GM10266 (cell line): ENCODE measurements at regions not wholly inside any gene's neighbourhood (a gene's known extent, or its start where the extent isn't known, plus 50 kb on each side); places are given as distances from the start of the nearest gene placed in this dataset.

Source experiments
- DNase-seq: peaks from one replicate; pipeline ENCODE4 v3.0.0; 2012; ENCODE audit errors: extremely low spot score
- CTCF ChIP-seq: IDR thresholded peaks from 2 replicates; pipeline ENCODE4 v1.5.1; 2012; ENCODE audit warnings: mild to moderate bottlenecking, low read depth; ENCODE audit not compliant: control insufficient read depth, insufficient read depth; ENCODE audit errors: missing control alignments

DNA sequence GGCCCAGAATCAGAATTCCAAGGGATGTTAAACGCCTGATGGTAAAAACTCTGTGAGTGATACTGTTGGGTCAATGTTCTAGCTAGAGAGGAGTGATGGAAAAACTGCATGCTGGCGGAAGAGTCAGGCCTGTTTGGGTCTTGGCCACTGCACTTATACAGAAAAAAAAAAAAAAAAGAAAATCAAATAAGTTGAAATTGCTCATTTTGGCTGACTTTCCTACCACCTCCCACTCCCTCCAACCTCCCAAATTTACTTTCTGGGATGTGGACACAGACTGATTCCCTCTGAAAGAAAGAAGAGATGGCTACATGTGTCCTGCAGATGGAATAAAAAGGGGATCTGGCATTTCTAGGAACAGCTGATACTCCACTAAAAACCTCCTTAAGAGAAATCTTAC, 234.1 kb upstream of the GIMD1 start:
- no peak for DNase-seq
- no peak for TF ChIP-seq CTCF

GRCh38 chr4:106601519-106601918, 232.9 kb upstream of the GIMD1 start:
- no peak for DNase-seq
- no peak for TF ChIP-seq CTCF

GRCh38 chr4:106595906-106596305, 227.3 kb upstream of the GIMD1 start:
- no peak for DNase-seq
- TF ChIP-seq CTCF, result no peak

DNA sequence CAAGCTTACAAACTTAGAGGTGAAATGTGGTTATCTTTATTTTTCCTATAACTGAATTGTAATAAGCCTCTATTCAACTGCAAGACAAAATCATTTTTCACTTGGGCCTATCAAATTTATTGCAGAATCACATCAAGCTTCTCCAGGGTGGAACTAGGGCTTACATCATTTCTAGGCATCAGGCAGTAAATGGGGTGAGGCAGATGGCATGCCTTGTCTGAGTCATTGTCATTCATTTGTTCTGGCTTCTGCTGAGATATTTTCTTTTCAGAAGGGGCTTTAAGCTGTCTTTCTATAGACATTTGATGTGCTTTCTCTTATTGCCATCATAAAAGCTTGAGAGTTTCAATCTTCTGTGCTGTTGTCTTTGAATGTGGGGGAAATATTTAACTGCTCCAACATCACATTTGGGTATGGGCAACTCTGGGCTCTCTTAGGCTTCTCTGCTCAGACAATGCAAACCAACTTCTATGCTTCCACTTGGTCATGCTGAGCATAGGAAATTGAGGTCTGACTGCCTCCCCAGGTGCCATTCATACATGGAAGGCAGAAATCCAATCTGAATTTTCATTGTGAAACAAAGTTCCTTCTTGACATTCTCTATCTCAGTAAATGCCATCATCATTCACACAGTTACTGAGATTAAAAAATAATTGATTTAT, 225.8 kb upstream of the GIMD1 start:
- no peak for TF ChIP-seq CTCF
- DNase-seq, result no peak

DNA sequence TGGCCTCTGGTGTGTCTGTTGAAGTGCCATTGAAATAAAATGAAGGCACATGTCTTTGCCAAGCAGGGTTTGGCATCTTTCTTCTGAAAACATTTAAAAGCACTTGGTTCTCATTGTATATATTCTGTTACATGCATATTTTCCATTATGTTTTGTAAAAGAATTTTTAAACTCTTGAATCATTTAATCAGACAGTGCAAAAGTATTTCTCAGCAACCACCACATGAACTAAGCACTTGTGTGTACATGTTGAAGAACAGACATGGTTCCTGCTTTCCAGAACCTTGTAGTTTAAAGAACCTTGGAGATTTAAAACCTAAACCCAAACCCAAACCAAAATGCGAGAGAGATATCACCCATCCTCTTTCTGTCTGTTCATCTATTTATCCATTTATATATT, 220.3 kb upstream of the GIMD1 start:
- no peak for DNase-seq
- TF ChIP-seq CTCF, result no peak

DNA sequence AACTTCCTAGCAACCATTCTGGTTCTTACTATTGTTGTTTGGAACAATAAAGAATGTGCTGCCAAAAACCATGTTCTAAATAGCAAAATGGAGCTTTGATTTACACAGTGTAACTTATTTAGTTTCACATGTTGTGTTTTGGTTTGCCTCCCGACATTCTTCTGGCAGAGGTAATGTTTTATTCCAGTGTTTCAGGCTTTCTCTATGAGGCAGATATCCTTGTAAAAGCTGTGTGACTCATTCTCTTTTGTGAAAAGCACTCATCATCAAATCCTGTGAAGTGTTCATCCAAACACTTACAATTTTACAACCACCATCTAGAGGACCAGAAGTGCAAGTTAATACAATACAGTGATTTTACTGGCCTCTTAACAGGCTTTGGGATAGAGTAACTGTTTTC, 219.0 kb upstream of the GIMD1 start:
- TF ChIP-seq CTCF, result no peak
- DNase-seq, result no peak

DNA sequence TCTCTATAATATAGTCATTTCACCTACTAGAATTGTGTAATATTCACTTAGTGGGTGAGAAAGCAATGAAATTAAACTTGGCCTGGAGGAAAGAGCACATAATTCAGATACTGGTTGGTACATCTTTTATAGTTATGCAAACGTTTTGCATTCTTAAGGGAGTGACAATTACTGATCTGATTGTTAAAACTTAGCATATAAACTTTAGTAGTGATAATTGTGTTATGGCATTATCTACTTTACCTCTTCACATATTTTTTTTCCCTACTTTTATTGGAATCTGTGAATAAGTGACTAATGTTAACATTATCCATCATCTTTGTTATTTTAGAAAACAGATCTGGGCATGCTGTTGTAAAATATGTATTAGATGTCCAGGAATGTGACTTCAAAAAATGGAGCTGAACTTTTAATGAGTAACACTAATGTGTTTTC, 217.4 kb upstream of the GIMD1 start:
- no peak for TF ChIP-seq CTCF
- no peak for DNase-seq
